PC-9 (cell line): ENCODE measurements at regions not wholly inside any gene's neighbourhood (a gene's known extent, or its start where the extent isn't known, plus 50 kb on each side); places are given as distances from the start of the nearest gene placed in this dataset.

Experiments used
- EZH2 ChIP-seq: fragments of 200-600 bp; sonication (generic); IDR thresholded peaks from 2 replicates; pipeline ENCODE4 v1.8.0; 2017; ENCODE audit warnings: antibody characterized with exemption, low read depth
- TF ChIP-seq, protein P1 (sequence below): fragments of 200-600 bp; sonication (generic); conservative IDR thresholded peaks from 2 replicates; pipeline ENCODE4 v1.6.1; 2017; ENCODE audit warnings: mixed run types, antibody characterized with exemption, mild to moderate bottlenecking, moderate library complexity

DNA sequence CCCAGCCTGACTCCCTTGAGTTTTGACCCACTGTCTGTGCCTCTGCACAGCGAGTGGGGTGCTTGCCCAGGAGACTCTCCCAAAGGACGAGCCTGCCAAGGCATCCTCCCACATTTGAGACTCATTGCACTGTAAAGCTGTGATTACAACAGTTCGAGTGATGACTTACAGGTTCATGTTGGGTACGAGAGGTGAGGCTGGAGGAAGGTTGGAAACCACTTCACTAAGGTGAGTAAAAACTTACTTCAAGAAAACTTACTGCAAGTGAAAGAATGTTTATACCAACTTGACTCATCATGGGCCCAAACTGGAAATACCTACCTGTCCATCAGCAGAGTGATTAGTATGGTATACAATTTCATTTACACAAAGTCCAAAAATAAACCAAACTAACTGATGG, 360.1 kb upstream of the CDH11 start:
- TF ChIP-seq, protein P1, sequence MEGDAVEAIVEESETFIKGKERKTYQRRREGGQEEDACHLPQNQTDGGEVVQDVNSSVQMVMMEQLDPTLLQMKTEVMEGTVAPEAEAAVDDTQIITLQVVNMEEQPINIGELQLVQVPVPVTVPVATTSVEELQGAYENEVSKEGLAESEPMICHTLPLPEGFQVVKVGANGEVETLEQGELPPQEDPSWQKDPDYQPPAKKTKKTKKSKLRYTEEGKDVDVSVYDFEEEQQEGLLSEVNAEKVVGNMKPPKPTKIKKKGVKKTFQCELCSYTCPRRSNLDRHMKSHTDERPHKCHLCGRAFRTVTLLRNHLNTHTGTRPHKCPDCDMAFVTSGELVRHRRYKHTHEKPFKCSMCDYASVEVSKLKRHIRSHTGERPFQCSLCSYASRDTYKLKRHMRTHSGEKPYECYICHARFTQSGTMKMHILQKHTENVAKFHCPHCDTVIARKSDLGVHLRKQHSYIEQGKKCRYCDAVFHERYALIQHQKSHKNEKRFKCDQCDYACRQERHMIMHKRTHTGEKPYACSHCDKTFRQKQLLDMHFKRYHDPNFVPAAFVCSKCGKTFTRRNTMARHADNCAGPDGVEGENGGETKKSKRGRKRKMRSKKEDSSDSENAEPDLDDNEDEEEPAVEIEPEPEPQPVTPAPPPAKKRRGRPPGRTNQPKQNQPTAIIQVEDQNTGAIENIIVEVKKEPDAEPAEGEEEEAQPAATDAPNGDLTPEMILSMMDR, result no peak
- TF ChIP-seq EZH2, result no peak
